Omental fat pad (tissue), 3 donors: ENCODE measurements at regions not wholly inside any gene's neighbourhood (a gene's known extent, or its start where the extent isn't known, plus 50 kb on each side); places are given as distances from the start of the nearest gene placed in this dataset.

Experiments used
- ATAC-seq: fragments of 150-250 bp; one replicate; pipeline ENCODE4 v1.9.1; 2016; ENCODE audit warnings: mild to moderate bottlenecking, moderate library complexity; ENCODE audit not compliant: low FRiP score
- DNase-seq: peaks from one replicate; pipeline ENCODE4 v3.0.0-alpha.2; 2019; ENCODE audit warnings: low spot score
- CTCF ChIP-seq, 3 donors: fragments of 450-650 bp; IDR thresholded peaks; one replicate each; pipeline ENCODE4 v1.5.1; 2016 to 2017; ENCODE audit warnings: antibody characterized with exemption in 3 of 3, mild to moderate bottlenecking in 3 of 3, moderate library complexity in 2 of 3

DNA sequence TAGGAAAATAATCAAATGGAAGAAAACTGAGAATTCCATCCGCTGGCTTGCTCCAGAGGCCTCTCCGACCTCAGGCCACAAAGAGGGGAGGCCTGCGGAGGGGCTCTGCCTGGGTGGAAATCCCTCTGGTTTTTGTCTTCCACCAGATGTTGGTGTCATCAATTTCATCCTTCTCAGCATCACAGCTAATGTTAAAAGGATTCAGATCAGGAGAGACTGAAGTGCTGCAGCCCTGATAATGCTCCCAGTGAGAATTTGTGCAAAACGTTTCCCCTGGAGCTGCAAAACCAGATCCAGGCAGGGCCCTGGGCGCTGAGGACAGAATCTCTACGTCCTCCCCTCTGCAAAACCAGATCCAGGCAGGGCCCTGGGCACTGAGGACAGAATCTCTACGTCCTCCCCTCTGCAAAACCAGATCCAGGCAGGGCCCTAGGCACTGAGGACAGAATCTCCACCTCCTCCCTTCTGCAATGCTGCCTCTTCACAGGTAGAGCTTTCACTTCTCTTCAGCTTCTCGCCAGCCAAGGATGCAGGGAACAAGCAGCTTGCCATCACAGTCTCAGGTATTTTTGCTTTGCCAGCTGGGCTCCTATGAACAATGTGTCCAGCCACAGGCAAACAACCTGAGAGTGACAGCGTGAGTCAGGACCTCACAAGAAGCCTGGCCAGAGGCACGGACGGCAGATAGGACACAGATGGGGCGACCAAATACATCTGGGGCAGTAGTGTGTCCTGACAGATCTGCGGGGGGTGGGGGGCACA, 81.2 kb downstream of the TMEM18 start:
- no peak for DNase-seq
- TF ChIP-seq CTCF (IDR thresholded peaks at IDR 0.05): no peak
- ATAC-seq: no peak

DNA sequence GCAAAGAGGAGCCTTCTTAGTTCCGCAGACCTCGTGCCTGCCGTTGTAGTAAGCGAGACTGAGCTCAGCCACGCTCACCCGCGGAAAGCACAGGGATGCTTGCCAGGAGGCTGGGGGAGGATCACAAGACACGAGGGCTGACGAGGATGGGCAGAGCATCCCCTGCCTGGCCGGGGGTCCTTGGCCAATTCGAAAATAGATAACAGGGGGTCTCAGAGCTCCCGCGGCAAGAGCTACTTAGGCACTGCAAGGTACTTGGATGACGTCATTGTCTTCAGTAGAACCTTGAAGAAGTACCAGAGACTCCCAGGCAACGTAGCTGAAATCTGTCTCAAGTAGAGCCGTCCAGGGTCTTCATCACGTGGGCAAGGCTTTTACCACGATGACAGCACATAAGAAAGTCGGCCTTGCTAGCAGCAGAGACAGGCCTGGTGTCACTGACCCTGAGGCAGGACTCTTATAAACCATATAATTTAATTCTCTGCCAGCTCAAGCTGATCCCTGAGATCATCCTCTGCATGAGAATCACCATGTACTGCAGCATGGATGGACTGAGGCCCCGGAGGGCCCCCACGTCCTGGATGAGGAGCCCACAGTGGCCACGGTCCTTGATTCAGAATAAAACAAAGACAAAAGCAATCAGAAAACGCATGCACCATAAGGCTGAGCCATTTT, 81.9 kb downstream of the TMEM18 start:
- DNase-seq (no peak), ATAC-seq (no peak)
- TF ChIP-seq CTCF (IDR thresholded peaks at IDR 0.05): no peak

- TF ChIP-seq CTCF (IDR thresholded peaks at IDR 0.05): no peak
- ATAC-seq (no peak), DNase-seq (no peak)
Measured at GRCh38 chr2:594297-594949, 82.8 kb downstream of the TMEM18 start.

- no peak for TF ChIP-seq CTCF (IDR thresholded peaks at IDR 0.05)
- no peak for DNase-seq
- no peak for ATAC-seq
Measured at GRCh38 chr2:593356-594026, 83.7 kb downstream of the TMEM18 start.

GRCh38 chr2:592737-593136, 84.5 kb downstream of the TMEM18 start:
- no peak for TF ChIP-seq CTCF (IDR thresholded peaks at IDR 0.05)
- DNase-seq: no peak
- ATAC-seq: no peak

DNA sequence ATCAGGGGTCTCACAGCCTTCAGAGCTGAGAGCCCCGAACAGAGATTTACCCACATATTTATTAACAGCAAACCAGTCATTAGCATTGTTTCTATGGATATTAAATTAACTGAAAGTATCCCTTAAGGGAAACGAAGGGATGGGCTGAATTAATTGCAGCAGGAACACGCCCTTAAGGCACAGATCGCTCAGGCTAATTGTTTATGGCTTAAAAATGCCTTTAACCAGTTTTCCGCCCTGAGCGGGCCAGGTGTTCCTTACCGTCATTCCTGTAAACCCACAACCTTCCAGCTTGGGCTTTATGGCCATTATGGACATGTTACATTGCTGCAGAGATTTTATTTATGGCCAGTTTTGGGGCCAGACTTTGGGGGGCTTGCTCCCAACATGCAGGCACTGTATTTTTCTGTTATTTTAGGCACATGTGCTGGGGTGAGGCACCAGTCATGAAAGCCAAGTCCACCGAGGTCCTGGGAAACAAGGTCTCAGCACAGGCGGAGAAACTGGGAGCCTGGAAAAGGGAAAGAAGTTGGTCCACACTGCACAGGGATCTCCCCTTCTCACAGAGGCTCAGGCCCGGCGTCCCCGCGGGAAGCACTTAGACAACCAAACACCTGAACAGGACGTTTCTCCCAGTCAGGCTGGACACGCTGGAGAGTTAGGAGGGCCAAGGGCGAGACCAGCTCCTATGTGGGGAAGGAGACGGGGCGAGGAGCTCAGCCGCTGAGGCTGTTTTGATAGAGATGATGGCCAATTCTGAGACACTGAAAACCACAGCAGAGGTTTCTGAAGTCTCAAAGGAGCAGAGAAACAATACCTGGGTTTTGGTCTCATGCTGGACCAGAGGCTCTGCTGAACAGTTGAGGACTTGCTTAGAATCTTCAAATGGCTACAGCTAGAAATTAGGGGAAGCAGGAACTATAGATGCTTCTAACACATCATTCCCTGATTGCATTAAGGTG, 86.7 kb downstream of the TMEM18 start:
- no peak for TF ChIP-seq CTCF (IDR thresholded peaks at IDR 0.05)
- ATAC-seq (no peak), DNase-seq (no peak)
